SU-DHL-6 (cell line): ENCODE measurements at regions not wholly inside any gene's neighbourhood (a gene's known extent, or its start where the extent isn't known, plus 50 kb on each side); places are given as distances from the start of the nearest gene placed in this dataset.

Experiments
- CTCF ChIP-seq: fragments of 200-600 bp; sonication (generic); IDR thresholded peaks from one replicate; pipeline ENCODE4 v1.5.1; 2017; ENCODE audit warnings: antibody characterized with exemption, mild to moderate bottlenecking, low read length, moderate library complexity; ENCODE audit not compliant: insufficient read depth, poor library complexity, severe bottlenecking
- EZH2phosphoT487 ChIP-seq: fragments of 200-600 bp; sonication (generic), shearing (Covaris generic); conservative IDR thresholded peaks from 2 replicates; pipeline ENCODE4 v1.6.1; 2018; ENCODE audit warnings: mild to moderate bottlenecking, antibody characterized with exemption, low read length, moderate library complexity, mixed read lengths

GRCh38 chr10:57294698-57295097 lies 933.6 kb upstream of the ZWINT start:
- no peak for TF ChIP-seq EZH2phosphoT487
- no peak for TF ChIP-seq CTCF
